ENCODE measurements at regions not wholly inside any gene's neighbourhood (a gene's known extent, or its start where the extent isn't known, plus 50 kb on each side); places are given as distances from the start of the nearest gene placed in this dataset.

GRCh38 chr5:108451269-108451668, 69.4 kb upstream of the FBXL17 start:
- TF ChIP-seq CTCF (IDR thresholded peaks at IDR 0.05) (peak; percentile 45), EZH2phosphoT487 (IDR thresholded peaks at IDR 0.05) (no peak)

Measured in neural progenitor cell (in vitro differentiated cells).